Right ventricle myocardium inferior (tissue), 1 donor: ENCODE measurements at regions not wholly inside any gene's neighbourhood (a gene's known extent, or its start where the extent isn't known, plus 50 kb on each side); places are given as distances from the start of the nearest gene placed in this dataset.

Experiments used
- ATAC-seq: fragments of 200-7000 bp; cut with Tn5 transposase; one replicate; pipeline ENCODE4 v1.9.1; 2020; ENCODE audit warnings: mild to moderate bottlenecking, moderate library complexity
- DNase-seq: peaks from one replicate; pipeline ENCODE4 v3.0.0; 2021; ENCODE audit errors: missing footprints
- intact Hi-C: fragments of 100-400 bp; cut with DNase I; formaldehyde crosslinking; loops from one replicate; pipeline ENCODE4 v1.11.0; 2022
- donor health status: DM: no; HTN: yes; CAD: no; lungs with severe emphysema.

DNA sequence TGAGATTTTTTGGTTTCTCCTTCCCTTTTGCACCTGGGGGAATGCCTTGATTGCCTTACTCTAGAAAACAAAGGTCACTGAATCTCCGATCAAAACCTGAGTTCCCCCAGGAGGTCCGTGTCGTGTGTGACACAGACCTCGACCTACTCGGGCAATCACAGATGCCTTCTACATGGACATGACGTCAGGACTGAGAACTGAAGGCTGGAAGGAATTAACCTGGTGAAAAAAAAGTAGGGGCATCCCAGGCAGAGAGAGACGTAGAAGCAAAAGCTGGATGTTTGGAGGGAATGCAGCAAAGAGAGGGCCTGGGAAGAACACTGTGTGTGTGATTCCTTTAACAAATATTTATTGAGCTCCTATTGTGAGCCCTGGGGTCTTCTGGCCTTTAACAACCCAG lies 178.0 kb downstream of the PRDM2 start:
- intact Hi-C loops = no loop called here
- DNase-seq = no peak
- no peak for ATAC-seq

DNA sequence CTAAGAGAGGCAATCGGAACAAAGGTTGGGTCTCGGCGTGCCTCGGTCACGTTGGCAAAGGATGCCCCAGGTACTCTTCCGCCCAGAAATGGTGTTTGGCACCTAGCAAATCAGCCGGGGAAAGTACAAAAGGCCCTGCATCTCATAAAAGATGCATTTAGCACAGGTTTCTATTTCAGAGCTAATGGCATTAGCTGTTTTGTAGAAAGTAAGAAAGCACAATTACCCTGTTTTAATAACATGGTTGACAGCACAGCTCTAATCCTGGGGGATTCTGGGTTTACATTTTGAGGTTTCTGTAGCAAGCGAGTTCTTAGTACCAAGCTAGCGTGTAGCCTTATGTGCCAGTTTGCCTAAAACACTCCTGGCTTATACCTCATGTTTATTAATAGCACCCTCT lies 178.5 kb downstream of the PRDM2 start:
- ATAC-seq (no peak), DNase-seq (no peak)
- intact Hi-C loops = no loop called here

DNA sequence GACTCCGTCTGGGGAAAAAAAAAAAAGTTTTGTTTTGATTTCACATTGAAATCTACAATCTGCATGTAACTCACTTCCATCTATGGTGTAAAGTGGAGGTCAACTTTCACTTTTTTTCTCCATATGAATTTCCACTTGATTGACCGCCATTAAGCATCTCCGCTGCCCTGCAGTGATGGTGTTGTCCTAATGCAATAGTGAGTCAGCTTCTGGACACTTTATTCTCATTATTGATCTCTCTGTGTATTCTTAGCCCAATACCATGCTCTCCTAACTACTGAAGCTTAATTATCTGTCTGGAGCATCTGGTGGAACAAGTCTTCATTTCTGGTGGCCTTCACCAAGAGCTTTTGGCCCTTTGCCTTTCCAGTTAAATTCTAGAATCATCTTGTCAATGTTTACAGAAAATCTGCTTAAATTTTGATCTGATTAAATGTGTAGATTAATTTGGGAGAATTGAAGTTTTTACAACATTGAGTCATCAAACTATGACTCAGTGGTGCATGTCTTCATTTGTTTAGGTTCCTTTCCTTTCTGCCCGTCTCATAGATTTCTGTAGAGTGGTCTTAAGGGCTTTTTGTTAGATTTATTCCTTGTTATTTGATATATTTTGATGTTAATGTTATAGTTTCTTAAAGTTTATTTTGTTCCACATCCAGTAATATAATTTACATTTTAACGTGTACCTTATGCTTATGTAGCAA lies 181.5 kb downstream of the PRDM2 start:
- intact Hi-C loops = no loop called here
- DNase-seq = no peak
- no peak for ATAC-seq

DNA sequence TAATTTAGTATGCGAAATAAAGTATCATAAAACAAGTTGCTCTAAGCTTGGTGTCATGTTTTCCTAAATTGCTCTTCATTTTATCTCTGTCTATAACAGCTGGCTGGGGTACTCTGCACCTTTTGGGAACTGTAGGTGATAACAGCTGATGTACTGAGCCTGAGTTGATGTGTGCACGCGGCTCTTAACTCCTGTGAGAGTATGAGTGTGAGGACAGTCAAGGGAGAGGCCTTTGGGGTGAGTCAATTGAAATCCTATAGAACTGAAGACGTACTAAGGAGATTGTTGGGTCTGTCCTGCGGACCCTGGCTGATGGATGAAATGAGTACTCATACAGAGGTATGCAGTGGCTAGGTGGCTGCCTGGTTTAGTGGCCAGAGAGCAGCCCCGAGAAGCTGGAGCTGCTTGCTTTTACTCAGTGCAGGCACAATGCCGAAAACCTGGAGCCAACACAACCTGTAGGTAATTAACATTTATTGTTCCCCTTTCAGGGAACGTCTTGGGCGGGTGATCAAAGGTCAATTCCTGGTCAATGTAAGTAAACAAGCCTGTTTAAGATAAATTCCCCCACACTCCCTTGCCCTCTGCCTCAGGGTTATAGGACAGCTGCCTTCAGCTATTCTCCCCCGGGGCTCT lies 188.5 kb downstream of the PRDM2 start:
- intact Hi-C loops = no loop called here
- ATAC-seq (no peak), DNase-seq (no peak)

DNA sequence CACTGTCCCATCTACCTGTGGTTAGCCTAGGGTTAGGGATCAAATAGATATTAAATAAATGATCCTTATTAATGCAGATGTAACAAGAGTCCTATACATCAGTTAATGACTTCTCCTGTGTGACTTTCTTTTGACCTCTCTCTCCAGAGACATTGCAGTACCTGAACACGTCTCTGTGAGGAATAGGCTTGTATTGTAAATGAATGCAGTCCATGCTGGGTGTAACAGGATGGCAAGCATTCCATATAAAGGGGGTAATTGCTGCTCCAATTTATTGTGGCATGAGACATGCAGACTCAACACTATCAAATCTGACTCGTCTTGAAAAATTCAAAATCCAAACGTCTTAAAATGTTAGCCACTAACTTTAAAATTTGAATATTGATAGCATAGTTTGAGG lies 189.5 kb downstream of the PRDM2 start:
- no peak for DNase-seq
- ATAC-seq = no peak
- intact Hi-C loops = no loop called here

DNA sequence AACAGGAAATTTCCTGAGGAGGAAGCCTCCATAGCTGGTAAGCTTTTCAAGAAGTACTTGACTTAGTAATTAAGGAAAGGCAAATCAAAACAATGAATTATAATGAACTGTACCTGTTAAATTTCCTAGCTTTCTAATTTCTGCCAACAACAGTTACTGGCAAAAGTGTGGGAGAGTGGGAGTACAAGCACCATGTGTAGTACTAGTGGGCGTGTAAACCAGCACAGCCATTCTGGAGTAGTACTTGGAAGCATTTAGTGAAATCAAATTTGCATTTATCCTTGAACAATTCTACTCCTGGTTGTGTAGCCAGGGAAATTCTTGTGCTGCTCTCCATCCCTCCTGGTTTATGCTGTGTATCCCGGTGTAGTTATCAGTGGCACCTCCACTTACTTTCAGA lies 190.8 kb downstream of the PRDM2 start:
- no peak for ATAC-seq

DNA sequence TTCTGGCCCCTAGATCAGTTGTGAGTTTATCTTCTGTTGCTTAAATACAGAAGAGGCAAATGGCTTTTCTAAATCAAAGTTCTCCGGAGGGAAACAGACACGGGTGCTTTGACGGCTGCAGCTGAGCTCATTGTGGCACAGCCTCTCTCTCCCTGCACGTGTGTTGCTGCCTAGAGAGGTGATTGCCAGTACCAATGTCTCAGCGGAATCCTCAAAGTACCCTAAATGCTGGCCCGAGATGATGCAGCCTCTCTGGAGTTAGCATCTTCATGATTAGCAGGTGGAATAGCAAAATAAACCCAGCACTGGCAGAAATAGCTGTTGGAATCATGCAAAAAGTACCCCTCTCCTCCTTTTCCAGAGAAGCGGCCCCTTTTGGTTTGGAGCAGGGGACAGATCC lies 192.2 kb downstream of the PRDM2 start:
- peak; percentile 41 for ATAC-seq
- intact Hi-C loops = no loop called here
- no peak for DNase-seq

More for the DNA sequence above, 190.8 kb downstream of the PRDM2 start:
- intact Hi-C loops = no loop called here
- no peak for DNase-seq

DNA sequence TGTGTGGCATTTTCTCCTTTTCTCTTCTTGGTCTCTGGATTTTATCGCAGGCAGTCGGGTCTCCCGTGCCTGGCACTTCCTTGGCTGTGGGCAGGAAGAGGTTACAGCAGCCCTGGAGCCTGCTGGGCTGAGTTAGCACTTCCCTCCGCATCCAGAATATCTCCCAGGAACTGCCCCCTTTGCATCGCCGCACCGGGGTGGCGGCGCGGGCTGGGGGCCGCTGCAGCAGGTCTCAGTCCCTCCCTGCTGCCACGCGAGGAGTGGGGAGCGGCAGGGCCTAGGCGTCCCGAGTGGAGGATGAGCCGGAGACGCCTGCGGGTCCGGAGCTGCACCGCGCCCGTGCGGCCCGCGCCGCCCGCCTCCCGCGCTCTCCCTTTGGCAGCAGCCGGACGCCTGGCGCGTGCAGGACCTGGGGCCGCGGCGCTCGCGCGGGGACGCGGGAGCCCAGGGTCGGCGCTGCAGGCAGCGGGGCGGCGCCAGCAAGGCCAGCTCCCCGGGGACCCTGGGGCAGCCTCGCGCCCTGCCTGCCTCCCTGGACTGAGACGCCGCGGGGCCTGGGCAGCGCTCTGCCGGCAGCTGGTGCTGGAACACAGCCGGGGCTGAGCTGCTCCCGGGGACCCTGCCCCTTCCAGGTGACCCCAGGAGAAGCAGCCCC lies 192.8 kb downstream of the PRDM2 start:
- intact Hi-C loops = no loop called here
- peak; percentile 66 for ATAC-seq
- no peak for DNase-seq

DNA sequence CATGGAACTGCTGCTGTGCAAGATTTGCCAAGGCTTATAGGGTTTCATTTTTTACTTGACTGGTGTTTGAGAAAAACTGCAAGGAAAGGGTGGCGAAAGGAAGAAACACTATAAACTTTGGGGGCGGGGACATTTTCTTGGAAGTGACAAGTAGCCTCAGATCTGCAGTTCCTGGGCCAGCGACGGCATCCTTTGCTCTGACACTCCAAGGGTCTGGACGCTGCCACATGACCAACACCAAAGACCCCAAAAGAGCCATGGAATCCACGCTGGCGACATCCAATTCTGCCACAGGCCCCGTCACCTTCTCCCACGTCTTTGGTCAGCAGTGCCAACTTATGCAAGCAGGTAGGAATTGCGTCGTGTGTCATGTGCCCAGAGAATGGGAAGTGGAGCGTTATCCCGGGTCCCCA lies 193.4 kb downstream of the PRDM2 start:
- no peak for DNase-seq
- intact Hi-C loops = no loop called here

DNA sequence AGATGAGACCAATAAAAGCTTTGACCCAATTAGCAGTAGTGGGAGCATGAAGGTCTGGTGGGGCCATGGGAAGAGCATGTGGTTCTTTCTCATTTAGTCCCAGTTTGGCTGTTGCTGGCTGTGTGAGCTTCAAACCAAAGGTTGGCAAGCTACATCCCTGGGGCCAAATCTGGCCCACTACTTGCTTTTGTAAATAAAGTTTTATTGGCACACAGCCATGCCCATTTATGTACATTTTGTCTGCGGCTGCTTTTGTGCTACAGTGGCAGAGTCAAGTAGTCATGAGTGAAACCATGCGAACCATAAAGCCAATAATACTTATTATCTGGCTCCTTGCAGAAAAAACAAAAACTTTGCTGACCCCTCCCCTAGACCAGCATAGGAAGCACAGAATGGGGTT lies 196.9 kb downstream of the PRDM2 start:
- intact Hi-C loops = no loop called here
- no peak for ATAC-seq
- DNase-seq = no peak

More for the DNA sequence above, 193.4 kb downstream of the PRDM2 start:
- ATAC-seq = peak; percentile 15

DNA sequence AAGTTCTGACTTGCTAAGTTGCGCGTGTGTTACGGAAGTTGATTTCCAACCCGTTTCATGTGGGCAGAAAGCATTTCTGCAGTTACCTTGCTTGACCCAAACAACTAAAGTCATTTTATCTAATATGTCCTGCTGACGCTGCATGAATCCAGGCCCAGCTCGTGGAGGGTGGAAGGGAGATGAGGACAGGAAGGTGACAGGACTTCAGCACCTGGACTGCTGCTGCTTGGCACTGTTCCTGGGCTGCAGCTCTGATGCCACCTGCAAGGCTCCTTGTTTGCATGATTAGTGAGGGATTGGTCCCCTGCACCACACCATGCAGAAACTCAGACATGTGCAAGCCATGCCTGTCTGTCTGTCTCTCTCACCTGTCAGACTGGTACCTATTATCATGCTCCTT lies 198.4 kb downstream of the PRDM2 start:
- intact Hi-C loops = no loop called here
- ATAC-seq (no peak), DNase-seq (no peak)

DNA sequence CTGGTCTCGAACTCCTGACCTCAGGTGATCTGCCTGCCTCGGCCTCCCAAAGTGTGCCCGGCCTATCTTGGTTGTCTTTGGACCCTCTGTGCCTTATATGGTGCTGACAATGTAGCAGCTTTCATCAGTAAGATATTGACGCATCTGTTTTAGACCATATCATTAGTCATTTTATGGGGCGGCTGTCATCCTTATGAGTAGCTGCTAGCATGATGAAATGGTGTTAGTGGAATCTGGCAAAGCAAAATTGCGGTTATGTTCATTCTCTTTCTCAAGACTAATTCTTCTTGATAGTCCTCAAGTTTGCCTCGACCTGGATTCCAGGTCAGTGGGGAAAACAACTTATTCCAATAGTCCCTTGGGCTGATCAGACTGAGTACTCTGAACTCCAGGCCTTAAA lies 199.9 kb downstream of the PRDM2 start:
- DNase-seq (no peak), ATAC-seq (no peak)
- intact Hi-C loops = no loop called here

DNA sequence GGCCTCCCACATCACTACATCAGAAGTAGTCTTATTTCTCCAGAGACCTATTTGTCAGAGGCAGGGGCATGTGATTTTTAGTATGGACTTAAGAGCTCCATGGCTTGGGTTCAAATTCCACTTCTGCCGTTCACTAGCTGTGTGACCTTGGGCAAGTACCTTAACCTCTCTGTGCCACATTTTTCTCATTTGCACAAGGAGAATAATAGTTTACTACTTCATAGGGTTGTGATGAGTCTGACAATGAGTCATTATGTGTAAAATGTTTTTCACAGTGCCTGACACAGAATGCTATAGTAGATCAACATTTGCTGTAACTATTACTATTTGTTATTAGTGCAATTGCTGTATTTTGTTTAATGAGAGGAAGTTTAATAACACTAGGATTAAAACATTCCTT lies 200.6 kb downstream of the PRDM2 start:
- intact Hi-C loops = no loop called here
- DNase-seq (no peak), ATAC-seq (no peak)

DNA sequence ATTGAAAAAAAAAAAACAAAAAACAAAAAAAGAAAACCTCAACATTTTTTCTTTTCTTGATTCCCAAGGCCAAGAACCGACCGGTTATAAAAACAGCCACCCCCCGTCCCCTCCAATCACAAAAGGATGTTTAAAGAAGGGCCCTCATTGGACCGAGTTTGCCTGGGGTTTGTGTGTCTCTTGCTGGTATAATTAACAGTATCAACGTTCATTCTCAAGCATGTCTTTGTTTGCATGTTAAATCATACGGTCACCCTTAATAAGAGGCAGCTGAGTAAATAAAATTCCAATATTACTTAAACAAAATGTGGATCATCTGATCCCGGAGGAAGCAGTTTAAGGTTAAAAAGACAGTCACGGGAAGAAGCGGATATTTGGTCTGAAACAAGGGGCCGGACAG lies 201.1 kb downstream of the PRDM2 start:
- intact Hi-C loops = no loop called here
- ATAC-seq = no peak
- DNase-seq = no peak

DNA sequence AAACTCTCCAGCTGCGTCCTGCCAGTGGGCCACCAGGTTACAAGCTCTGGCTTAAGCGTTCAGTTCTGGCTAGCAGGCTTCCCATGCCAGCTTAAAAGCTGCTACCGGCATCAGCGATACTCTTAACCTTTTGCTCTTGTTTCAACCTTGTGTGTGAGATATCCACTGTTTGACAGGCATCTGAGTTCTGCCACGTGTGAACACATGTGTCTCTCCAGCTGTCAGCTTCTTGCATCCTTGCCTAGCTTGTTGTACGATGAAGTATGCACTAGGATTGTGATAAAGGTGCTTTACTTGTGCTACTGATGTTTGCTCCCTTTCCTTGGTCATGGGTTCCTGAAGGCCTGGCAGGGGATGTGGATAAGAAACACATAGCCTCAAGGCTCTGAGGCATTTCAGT lies 201.6 kb downstream of the PRDM2 start:
- DNase-seq = no peak
- no peak for ATAC-seq
- intact Hi-C loops = no loop called here

DNA sequence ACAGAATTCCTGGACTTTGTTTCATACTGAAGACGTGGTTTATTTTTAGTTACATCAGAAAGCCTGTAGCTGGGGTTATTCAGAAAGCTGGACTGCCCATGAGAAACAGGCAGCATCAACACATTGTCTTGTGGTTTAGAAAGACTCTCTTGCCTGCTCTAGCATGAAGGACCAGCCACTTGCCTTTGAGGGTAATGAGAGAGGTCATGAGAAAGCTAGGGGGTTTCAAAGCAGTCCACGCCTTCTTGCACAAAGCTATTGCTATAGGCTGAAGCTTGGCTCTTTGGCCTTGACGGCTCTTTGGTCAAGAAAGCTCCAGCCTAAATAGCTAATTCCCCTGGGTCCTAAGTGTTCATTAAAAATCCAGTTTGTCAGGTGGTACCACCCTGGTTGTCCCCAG lies 208.1 kb downstream of the PRDM2 start:
- no peak for ATAC-seq
- DNase-seq = no peak
- intact Hi-C loops = no loop called here

DNA sequence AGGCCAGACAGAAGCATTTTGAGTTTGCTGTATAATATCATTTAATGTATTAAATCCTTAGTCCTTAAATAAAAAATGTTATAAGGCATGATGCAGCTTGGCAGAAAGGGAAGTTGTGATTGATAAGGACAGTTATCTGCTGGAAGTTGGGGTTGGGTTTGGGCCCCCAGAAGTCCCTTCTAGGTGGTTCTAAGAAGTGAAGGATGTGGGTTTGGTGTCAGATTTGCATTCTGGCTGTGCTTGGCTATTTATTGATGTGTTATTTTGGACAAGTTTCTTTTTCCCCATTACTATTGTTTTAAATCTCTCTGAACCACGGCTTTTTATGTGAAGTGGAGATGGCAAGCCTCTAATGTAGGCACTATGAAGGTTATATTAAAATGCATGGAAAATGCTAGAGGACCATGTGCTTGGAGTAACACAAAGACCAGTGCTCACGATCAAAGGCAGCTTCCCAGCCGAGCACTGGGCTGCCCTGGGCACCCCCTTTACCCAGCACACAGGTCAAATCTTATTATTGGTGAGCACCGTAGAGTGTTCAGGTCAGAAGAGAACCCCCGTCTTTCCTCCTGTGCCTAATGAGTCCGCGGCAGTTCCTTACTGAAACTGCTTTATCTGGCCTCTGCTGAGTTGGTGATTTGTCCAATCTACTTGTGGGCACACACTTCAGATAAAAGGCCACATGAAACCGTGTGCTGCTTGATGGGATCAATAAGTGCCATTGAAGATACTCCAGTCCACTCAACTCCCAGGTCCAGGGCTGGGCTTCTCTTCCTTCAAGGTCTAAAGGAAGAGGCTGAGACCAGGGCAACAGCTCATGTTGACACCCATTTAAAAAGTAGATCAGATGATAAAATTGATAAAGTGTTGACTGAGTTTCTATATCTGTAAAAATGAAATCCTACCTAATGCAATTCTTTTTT lies 212.0 kb downstream of the PRDM2 start:
- ATAC-seq = no peak
- DNase-seq = no peak
- intact Hi-C loops = no loop called here

DNA sequence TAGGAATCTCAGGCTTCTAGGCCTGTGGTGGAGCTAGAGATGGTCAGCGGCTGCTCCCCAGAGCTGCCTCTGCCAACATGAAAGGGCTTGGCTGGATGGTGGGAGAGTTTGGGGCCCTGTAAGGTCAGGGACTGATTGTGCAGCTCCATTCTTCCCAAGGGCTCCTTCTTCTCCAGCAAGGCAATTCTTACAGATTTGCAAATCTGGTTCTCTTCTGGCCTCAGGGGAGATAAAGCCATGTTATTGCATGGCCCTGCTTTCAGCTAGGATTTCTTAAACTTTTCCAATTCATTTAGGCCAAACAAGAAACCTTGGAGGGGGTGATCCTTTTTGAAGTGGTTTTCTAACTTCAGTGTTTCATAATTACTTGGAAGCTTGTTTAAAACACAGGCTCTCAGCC lies 213.4 kb downstream of the PRDM2 start:
- DNase-seq (no peak), ATAC-seq (peak; percentile 83)
- intact Hi-C loops = no loop called here

DNA sequence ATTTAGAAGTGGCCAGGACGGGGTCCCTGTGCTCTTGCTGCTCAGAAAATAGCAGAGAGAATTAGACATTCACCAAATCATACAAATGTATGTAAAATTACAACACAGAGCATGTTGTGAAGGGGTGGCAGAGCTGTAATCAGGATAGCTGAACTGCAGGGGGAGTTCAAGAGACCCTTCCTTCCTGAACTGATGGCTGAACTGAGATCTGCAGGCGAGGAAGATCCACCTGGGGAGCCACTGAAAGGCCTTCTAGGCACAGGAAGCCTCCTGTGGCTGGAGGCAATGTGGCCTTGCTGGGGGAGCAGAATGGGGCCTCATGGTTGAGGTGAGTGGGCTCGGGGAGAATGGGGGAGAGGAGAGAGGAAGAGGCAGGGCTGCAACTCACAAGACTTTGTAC lies 216.5 kb downstream of the PRDM2 start:
- ATAC-seq (no peak), DNase-seq (no peak)
- intact Hi-C loops = no loop called here
